ENCODE measurements at regions not wholly inside any gene's neighbourhood (a gene's known extent, or its start where the extent isn't known, plus 50 kb on each side); places are given as distances from the start of the nearest gene placed in this dataset.

GRCh38 chr17:74145756-74146155 is 57.7 kb upstream of the RPL38 start:
- DNase-seq (ENCODE audit: low spot score), result no peak

GRCh38 chr17:74146196-74146595 is 57.3 kb upstream of the RPL38 start:
- DNase-seq (ENCODE audit: low spot score), result no peak

- no peak for DNase-seq (ENCODE audit: low spot score)
Measured at GRCh38 chr17:74147056-74147835, 56.2 kb upstream of the RPL38 start.

GRCh38 chr17:74147966-74148365 is 55.5 kb upstream of the RPL38 start:
- no peak for DNase-seq (ENCODE audit: low spot score)

- DNase-seq (ENCODE audit: low spot score), result no peak
Measured at GRCh38 chr17:74148446-74148845, 55.0 kb upstream of the RPL38 start.

GRCh38 chr17:74148901-74149596 is 54.4 kb upstream of the RPL38 start:
- no peak for DNase-seq (ENCODE audit: low spot score)

- no peak for DNase-seq (ENCODE audit: low spot score)
Measured at GRCh38 chr17:74149597-74150427, 53.7 kb upstream of the RPL38 start.

- DNase-seq (ENCODE audit: low spot score), result no peak
Measured at GRCh38 chr17:74150428-74151025, 53.0 kb upstream of the RPL38 start.

GRCh38 chr17:74151551-74152315 is 51.7 kb upstream of the RPL38 start:
- DNase-seq (ENCODE audit: low spot score), result no peak

GRCh38 chr17:74152591-74153455 is 50.7 kb upstream of the RPL38 start:
- DNase-seq (ENCODE audit: low spot score), result no peak

- DNase-seq (ENCODE audit: low spot score), result no peak
Measured at GRCh38 chr17:74153456-74153810, 50.0 kb upstream of the RPL38 start.

Measured in CD4-positive, alpha-beta T cell treated with Interleukin-6 at 100 ng/mL for 8 hours (primary cell).